Trophoblast cell (in vitro differentiated cells and primary cell): ENCODE measurements at regions not wholly inside any gene's neighbourhood (a gene's known extent, or its start where the extent isn't known, plus 50 kb on each side); places are given as distances from the start of the nearest gene placed in this dataset.

ENCODE experiments used
- DNase-seq, 2 donors: peaks; one replicate each; pipeline ENCODE4 v3.0.0-alpha.2; 2016
- H2AFZ ChIP-seq: 2 replicates; pipeline ENCODE4 v1.6.1; 2013; ENCODE audit warnings: low read length, moderate library complexity, mild to moderate bottlenecking; ENCODE audit not compliant: insufficient read depth, poor library complexity
- H2AK5ac ChIP-seq: 2 replicates; pipeline ENCODE4 v1.6.1; 2013; ENCODE audit warnings: mild to moderate bottlenecking, low read length
- H2BK120ac ChIP-seq: 2 replicates; pipeline ENCODE4 v1.6.1; 2013; ENCODE audit warnings: low read length, mild to moderate bottlenecking, moderate library complexity; ENCODE audit not compliant: insufficient read depth, poor library complexity
- H2BK12ac ChIP-seq: 2 replicates; pipeline ENCODE4 v1.6.1; 2013; ENCODE audit warnings: mild to moderate bottlenecking, low read length, moderate library complexity
- H2BK5ac ChIP-seq: 2 replicates; pipeline ENCODE4 v1.6.1; 2013; ENCODE audit warnings: low read length, low read depth, moderate library complexity, mild to moderate bottlenecking; ENCODE audit not compliant: poor library complexity
- H3K14ac ChIP-seq: 2 replicates; pipeline ENCODE4 v1.6.1; 2013; ENCODE audit warnings: mild to moderate bottlenecking, low read length
- H3K18ac ChIP-seq: 2 replicates; pipeline ENCODE4 v1.6.1; 2013; ENCODE audit warnings: mild to moderate bottlenecking, low read length
- H3K23ac ChIP-seq: 2 replicates; pipeline ENCODE4 v1.6.1; 2013; ENCODE audit warnings: low read length
- H3K27ac ChIP-seq: 2 replicates; pipeline ENCODE4 v1.5.1; 2013; ENCODE audit warnings: low read depth, mild to moderate bottlenecking, inconsistent platforms, low read length, moderate library complexity
- H3K27me3 ChIP-seq: 2 replicates; pipeline ENCODE4 v1.6.1; 2013; ENCODE audit warnings: inconsistent platforms, mild to moderate bottlenecking, low read length, moderate library complexity; ENCODE audit not compliant: insufficient read depth
- H3K36me3 ChIP-seq, 2 experiments: 1 replicate in 1 of 2; 2 replicates in 1 of 2; pipeline ENCODE4 v1.6.1; 2013; ENCODE audit warnings: low read length in 2 of 2, mild to moderate bottlenecking in 2 of 2, moderate library complexity in 1 of 2; ENCODE audit not compliant: insufficient read depth in 2 of 2, control insufficient read depth in 1 of 2
- H3K4ac ChIP-seq: 2 replicates; pipeline ENCODE4 v1.6.1; 2013; ENCODE audit warnings: low read depth, mild to moderate bottlenecking, low read length, moderate library complexity
- H3K4me1 ChIP-seq, 2 experiments: 1 replicate in 1 of 2; 2 replicates in 1 of 2; pipeline ENCODE4 v1.6.1; 2013; ENCODE audit warnings: low read length in 2 of 2, mild to moderate bottlenecking in 2 of 2, moderate library complexity in 1 of 2; ENCODE audit not compliant: insufficient read depth in 2 of 2, control insufficient read depth in 1 of 2
- H3K4me2 ChIP-seq: 2 replicates; pipeline ENCODE4 v1.6.1; 2013; ENCODE audit warnings: inconsistent platforms, mild to moderate bottlenecking, low read length, moderate library complexity
- H3K4me3 ChIP-seq: 2 replicates; pipeline ENCODE4 v1.5.1; 2013; ENCODE audit warnings: mild to moderate bottlenecking, low read depth, low read length, inconsistent platforms
- H3K79me1 ChIP-seq: one replicate; pipeline ENCODE4 v1.6.1; 2013; ENCODE audit warnings: low read length
- H3K79me2 ChIP-seq: 2 replicates; pipeline ENCODE4 v1.6.1; 2013; ENCODE audit warnings: low read length, mild to moderate bottlenecking; ENCODE audit not compliant: control insufficient read depth, insufficient read depth, poor library complexity
- H3K9ac ChIP-seq: 2 replicates; pipeline ENCODE4 v1.6.1; 2013; ENCODE audit warnings: mild to moderate bottlenecking, low read length
- H3K9me3 ChIP-seq: 2 replicates; pipeline ENCODE4 v1.6.1; 2013; ENCODE audit warnings: low read depth, mild to moderate bottlenecking, control low read depth, inconsistent platforms, low read length; ENCODE audit not compliant: insufficient read depth
- H4K12ac ChIP-seq: 2 replicates; pipeline ENCODE4 v1.6.1; 2013; ENCODE audit warnings: low read depth, mild to moderate bottlenecking, low read length, moderate library complexity
- H4K8ac ChIP-seq: 2 replicates; pipeline ENCODE4 v1.6.1; 2013; ENCODE audit warnings: low read depth, mild to moderate bottlenecking, low read length, moderate library complexity
- H4K91ac ChIP-seq: one replicate; pipeline ENCODE4 v1.6.1; 2013; ENCODE audit warnings: low read depth, mild to moderate bottlenecking, low read length, moderate library complexity
- WGBS: extraction: QIAGEN DNeasy Blood & Tissue Kit; methylation state at CpG from one replicate; pipeline ENCODE4 v1.1.7; 2013; ENCODE audit warnings: missing lambda C conversion rate; ENCODE audit not compliant: insufficient read length, insufficient coverage; ENCODE audit errors: extremely low coverage; 5-methylcytosine and 5-hydroxymethylcytosine counted together

DNA sequence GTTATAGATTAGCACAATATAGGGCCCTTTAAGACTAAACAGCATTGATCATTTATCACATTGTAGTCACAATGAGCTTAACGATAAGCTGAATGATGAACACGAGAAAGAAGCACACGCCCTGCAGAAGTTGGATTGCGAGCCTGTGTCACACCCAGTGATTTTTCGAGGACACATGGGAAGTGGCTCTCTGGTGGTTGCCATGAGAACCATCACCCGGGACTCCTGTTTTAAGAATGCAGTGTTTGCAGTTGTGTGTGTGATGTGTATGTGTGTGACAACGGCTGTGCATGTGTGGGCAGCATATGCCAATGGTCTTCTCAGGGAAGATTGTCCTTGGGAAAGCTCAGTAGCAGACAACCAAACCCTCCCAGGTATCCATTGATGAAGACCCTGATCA is 69.2 kb downstream of the PDCL3 start:
- Histone ChIP-seq H2BK120ac (no peak overlapping the region), H3K14ac (no peak overlapping the region), H3K79me2 (no peaks in the 10 kb centered on the region), H3K4ac (no peak overlapping the region), H3K4me2 (no peak overlapping the region), H3K23ac (no peak overlapping the region), H3K79me1 (no peaks in the 10 kb centered on the region), H3K4me3 (no peak overlapping the region), H3K36me3 (no peaks in the 10 kb centered on the region), H3K9me3 (no peaks in the 10 kb centered on the region), H4K91ac (no peak overlapping the region), H4K8ac (no peak overlapping the region), H2AFZ (no peak overlapping the region), H3K27me3 (no peaks in the 10 kb centered on the region), H4K12ac (no peak overlapping the region), H3K27ac (no peak overlapping the region), H3K4me1 (peaks cover 0 to 5% of the 10 kb centered on the region in 2 experiments), H2BK12ac (no peak overlapping the region), H2AK5ac (no peak overlapping the region), H3K18ac (no peak overlapping the region), H3K9ac (no peak overlapping the region), H2BK5ac (no peak overlapping the region)
- DNase-seq, result no peak
- WGBS, result no CpG with 5 or more reads among the region's 7 CpGs

- H2AK5ac ChIP-seq, result no peak overlapping the region
- no peak overlapping the region for H3K14ac ChIP-seq
- no peak overlapping the region for H2BK120ac ChIP-seq
- DNase-seq, result no peak
- H3K4me3 ChIP-seq, result no peak overlapping the region
- H3K4me2 ChIP-seq, result no peak overlapping the region
- no peak overlapping the region for H3K9ac ChIP-seq
- no peak overlapping the region for H3K18ac ChIP-seq
- no peak overlapping the region for H3K23ac ChIP-seq
- H3K27me3 ChIP-seq, result no peaks in the 10 kb centered on the region
- no peak overlapping the region for H3K27ac ChIP-seq
- no peak overlapping the region for H3K4ac ChIP-seq
- H3K9me3 ChIP-seq, result no peaks in the 10 kb centered on the region
- H3K79me2 ChIP-seq, result no peaks in the 10 kb centered on the region
- H4K8ac ChIP-seq, result no peak overlapping the region
- no peak overlapping the region for H4K91ac ChIP-seq
- H4K12ac ChIP-seq, result no peak overlapping the region
- WGBS, result no CpG with 5 or more reads among the region's 4 CpGs
- H3K4me1 ChIP-seq, result peaks cover 0 to 5% of the 10 kb centered on the region in 2 experiments
- H2BK12ac ChIP-seq, result no peak overlapping the region
- H3K79me1 ChIP-seq, result no peaks in the 10 kb centered on the region
- H2BK5ac ChIP-seq, result no peak overlapping the region
- no peak overlapping the region for H2AFZ ChIP-seq
- H3K36me3 ChIP-seq, result no peaks in the 10 kb centered on the region
Measured at GRCh38 chr2:100632759-100633158, 70.0 kb downstream of the PDCL3 start.

DNA sequence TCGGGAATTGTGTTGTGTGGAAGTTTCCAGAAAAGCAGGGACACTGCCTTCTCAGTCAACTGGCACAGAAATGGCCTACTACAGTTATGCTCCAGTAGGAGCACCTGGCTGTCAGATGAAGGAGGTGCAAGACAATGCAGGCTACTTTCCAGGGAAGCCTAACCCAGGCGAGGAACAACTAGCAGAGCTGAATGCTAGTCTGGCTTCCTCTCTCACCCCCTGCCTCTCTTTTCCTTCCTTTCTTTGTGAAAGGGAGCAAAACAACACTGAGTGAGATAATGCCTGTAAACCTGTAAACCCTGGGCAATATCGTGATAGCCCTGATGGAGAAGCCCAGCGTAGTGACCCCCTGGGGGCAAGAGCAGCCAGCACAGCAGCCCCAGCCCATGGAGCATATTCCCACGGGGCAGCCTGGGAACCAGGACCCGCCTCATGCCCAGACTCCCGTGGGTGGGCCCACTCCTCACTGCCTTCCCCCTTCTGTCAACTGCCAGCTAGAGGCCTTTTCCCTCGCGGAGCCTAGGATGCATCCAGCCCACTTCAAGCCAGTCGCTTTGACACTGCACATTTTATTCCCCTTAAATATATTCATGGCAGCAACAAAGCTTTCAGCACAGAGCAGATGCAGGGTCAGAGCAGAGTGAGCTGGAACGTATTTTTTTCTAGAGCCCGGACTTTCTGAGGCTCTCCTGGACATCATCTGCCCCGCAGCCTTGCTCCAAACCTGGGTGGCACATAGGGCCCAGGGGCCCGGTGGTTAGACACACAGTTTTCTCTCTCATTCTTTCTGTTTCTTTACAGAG is 77.0 kb downstream of the PDCL3 start:
- H3K9me3 ChIP-seq, result peaks cover 6% of the 10 kb centered on the region
- H4K12ac ChIP-seq, result no peak overlapping the region
- no peak overlapping the region for H2AFZ ChIP-seq
- no peak overlapping the region for H3K9ac ChIP-seq
- no peak overlapping the region for H3K27ac ChIP-seq
- no peak overlapping the region for H3K23ac ChIP-seq
- H3K14ac ChIP-seq, result no peak overlapping the region
- no peak overlapping the region for H2BK12ac ChIP-seq
- H3K36me3 ChIP-seq, result no peaks in the 10 kb centered on the region
- no peak overlapping the region for H3K4me3 ChIP-seq
- no peaks in the 10 kb centered on the region for H3K79me2 ChIP-seq
- no peaks in the 10 kb centered on the region for H3K4me1 ChIP-seq
- no peak overlapping the region for H3K4ac ChIP-seq
- H2BK5ac ChIP-seq, result no peak overlapping the region
- H3K18ac ChIP-seq, result no peak overlapping the region
- H2BK120ac ChIP-seq, result no peak overlapping the region
- no peak overlapping the region for H3K4me2 ChIP-seq
- no peak overlapping the region for H4K91ac ChIP-seq
- H4K8ac ChIP-seq, result no peak overlapping the region
- H3K27me3 ChIP-seq, result no peaks in the 10 kb centered on the region
- no peak overlapping the region for H2AK5ac ChIP-seq
- no peak for DNase-seq
- no peaks in the 10 kb centered on the region for H3K79me1 ChIP-seq
- WGBS, result no CpG with 5 or more reads among the region's 14 CpGs

- H3K79me1 ChIP-seq, result no peaks in the 10 kb centered on the region
- H2BK120ac ChIP-seq, result no peak overlapping the region
- no peak overlapping the region for H2AK5ac ChIP-seq
- no peak overlapping the region for H2BK5ac ChIP-seq
- H4K8ac ChIP-seq, result no peak overlapping the region
- H3K9me3 ChIP-seq, result peaks cover 6% of the 10 kb centered on the region
- no CpG with 5 or more reads among the region's 21 CpGs for WGBS
- H3K18ac ChIP-seq, result no peak overlapping the region
- H3K14ac ChIP-seq, result no peak overlapping the region
- no peaks in the 10 kb centered on the region for H3K79me2 ChIP-seq
- no peaks in the 10 kb centered on the region for H3K4me1 ChIP-seq
- H3K27me3 ChIP-seq, result no peaks in the 10 kb centered on the region
- no peak overlapping the region for H3K23ac ChIP-seq
- no peak overlapping the region for H4K12ac ChIP-seq
- no peak overlapping the region for H3K4ac ChIP-seq
- no peak overlapping the region for H2AFZ ChIP-seq
- no peak overlapping the region for H2BK12ac ChIP-seq
- no peak overlapping the region for H3K4me2 ChIP-seq
- no peak overlapping the region for H4K91ac ChIP-seq
- no peaks in the 10 kb centered on the region for H3K36me3 ChIP-seq
- no peak overlapping the region for H3K27ac ChIP-seq
- H3K9ac ChIP-seq, result no peak overlapping the region
- no peak for DNase-seq
- no peak overlapping the region for H3K4me3 ChIP-seq
Measured at GRCh38 chr2:100640431-100641124, 77.8 kb downstream of the PDCL3 start.
